GM23338 (cell line): ENCODE measurements at regions not wholly inside any gene's neighbourhood (a gene's known extent, or its start where the extent isn't known, plus 50 kb on each side); places are given as distances from the start of the nearest gene placed in this dataset.

Source experiments
- ATAC-seq: fragments of 200-7000 bp; cut with Tn5 transposase; 3 replicates; pipeline ENCODE4 v1.9.1; 2020
- DNase-seq: peaks from one replicate; pipeline ENCODE4 v3.0.0-alpha.2; 2015; ENCODE audit warnings: low spot score
- H2AFZ ChIP-seq: fragments of 200-600 bp; sonication (generic); 2 replicates; pipeline ENCODE4 v1.8.0; 2016; ENCODE audit warnings: antibody characterized with exemption, mild to moderate bottlenecking, moderate library complexity
- H3F3A ChIP-seq: fragments of 200-600 bp; sonication (generic); replicated peaks from 2 replicates; pipeline ENCODE4 v1.8.0; 2017; ENCODE audit warnings: antibody characterized with exemption, mixed run types, low read depth
- H3K27ac ChIP-seq: fragments of 200-600 bp; sonication (generic); 2 replicates; pipeline ENCODE4 v1.6.1; 2016; ENCODE audit warnings: low read depth
- H3K27me3 ChIP-seq: fragments of 200-600 bp; sonication (generic); 2 replicates; pipeline ENCODE4 v1.8.0; 2016; ENCODE audit warnings: mild to moderate bottlenecking, mixed run types, moderate library complexity; ENCODE audit not compliant: insufficient read depth
- H3K36me3 ChIP-seq: fragments of 200-600 bp; sonication (generic); 2 replicates; pipeline ENCODE4 v1.8.0; 2016; ENCODE audit warnings: mild to moderate bottlenecking; ENCODE audit not compliant: insufficient read depth
- H3K4me1 ChIP-seq: fragments of 200-600 bp; sonication (generic); 2 replicates; pipeline ENCODE4 v1.8.0; 2016; ENCODE audit warnings: mild to moderate bottlenecking, moderate library complexity; ENCODE audit not compliant: insufficient read depth
- H3K4me2 ChIP-seq: fragments of 200-600 bp; sonication (generic); 2 replicates; pipeline ENCODE4 v1.7.1; 2017; ENCODE audit warnings: mixed run types
- H3K4me3 ChIP-seq: fragments of 200-600 bp; sonication (generic); 2 replicates; pipeline ENCODE4 v1.6.1; 2016; ENCODE audit warnings: mixed run types
- H3K79me2 ChIP-seq: fragments of 200-600 bp; sonication (generic); replicated peaks from 2 replicates; pipeline ENCODE4 v1.8.0; 2017; ENCODE audit warnings: mild to moderate bottlenecking; ENCODE audit not compliant: insufficient read depth
- H3K9me2 ChIP-seq: fragments of 200-600 bp; sonication (generic); 2 replicates; pipeline ENCODE4 v1.8.0; 2017; ENCODE audit not compliant: insufficient read depth
- H4K20me1 ChIP-seq: fragments of 200-600 bp; sonication (generic); replicated peaks from 2 replicates; pipeline ENCODE4 v1.8.0; 2017; ENCODE audit warnings: mild to moderate bottlenecking; ENCODE audit not compliant: insufficient read depth
- H3K27ac Mint-ChIP-seq: 2 replicates; pipeline ENCODE4 v1.8.0; 2020; ENCODE audit warnings: inconsistent platforms, mild to moderate bottlenecking, moderate library complexity, mixed read lengths
- H3K27me3 Mint-ChIP-seq: 3 replicates; pipeline ENCODE4 v1.8.0; 2022; ENCODE audit warnings: low read depth, mild to moderate bottlenecking, moderate library complexity, mixed read lengths, inconsistent platforms; ENCODE audit not compliant: insufficient read depth, poor library complexity
- H3K36me3 Mint-ChIP-seq: 3 replicates; pipeline ENCODE4 v1.8.0; 2021; ENCODE audit warnings: low read depth, mild to moderate bottlenecking, inconsistent platforms, moderate library complexity, mixed read lengths
- H3K4me1 Mint-ChIP-seq: 3 replicates; pipeline ENCODE4 v1.8.0; 2020; ENCODE audit warnings: mild to moderate bottlenecking, inconsistent platforms, mixed read lengths
- H3K4me3 Mint-ChIP-seq: 3 replicates; pipeline ENCODE4 v1.8.0; 2021; ENCODE audit warnings: moderate library complexity, mild to moderate bottlenecking, inconsistent platforms, mixed read lengths
- H3K9me3 Mint-ChIP-seq: 3 replicates; pipeline ENCODE4 v1.8.0; 2020; ENCODE audit warnings: moderate library complexity, mild to moderate bottlenecking, inconsistent platforms, mixed read lengths
- CREB1 ChIP-seq: fragments of 250-450 bp; sonication (Bioruptor Pico); IDR thresholded peaks from 2 replicates; pipeline ENCODE4 v1.5.0; 2020; ENCODE audit warnings: low read depth, mild to moderate bottlenecking, moderate library complexity
- EZH2 ChIP-seq: fragments of 200-600 bp; sonication (generic); IDR thresholded peaks from one replicate; pipeline ENCODE4 v1.8.0; 2017; ENCODE audit warnings: antibody characterized with exemption, mild to moderate bottlenecking, low read depth; ENCODE audit not compliant: unreplicated experiment
- EZH2phosphoT487 ChIP-seq: fragments of 200-600 bp; sonication (generic); IDR thresholded peaks from one replicate; pipeline ENCODE4 v1.8.1; 2018; ENCODE audit warnings: antibody characterized with exemption; ENCODE audit not compliant: unreplicated experiment
- TF ChIP-seq, protein P1 (sequence below), 2 experiments: fragments of 200-600 bp in 1 of 2; sonication (generic) in 1 of 2; conservative IDR thresholded peaks; 2 replicates each; pipeline versions ENCODE4 v1.5.1 to v1.6.1; 2016 to 2017; ENCODE audit warnings: antibody characterized with exemption in 2 of 2, low read depth in 2 of 2, mild to moderate bottlenecking in 2 of 2, moderate library complexity in 1 of 2
- TF ChIP-seq, protein P2 (sequence below): IDR thresholded peaks from one replicate; pipeline ENCODE4 v1.6.1; 2018; ENCODE audit warnings: antibody characterized with exemption; ENCODE audit not compliant: unreplicated experiment
- TF ChIP-seq, protein P3 (sequence below): fragments of 250-450 bp; sonication (Bioruptor Pico); IDR thresholded peaks from 2 replicates; pipeline ENCODE4 v1.5.0; 2020; ENCODE audit warnings: mild to moderate bottlenecking, moderate library complexity
- TF ChIP-seq, protein P4 (sequence below): IDR thresholded peaks from 2 replicates; pipeline ENCODE4 v1.6.1; 2016; ENCODE audit warnings: antibody characterized with exemption

DNA sequence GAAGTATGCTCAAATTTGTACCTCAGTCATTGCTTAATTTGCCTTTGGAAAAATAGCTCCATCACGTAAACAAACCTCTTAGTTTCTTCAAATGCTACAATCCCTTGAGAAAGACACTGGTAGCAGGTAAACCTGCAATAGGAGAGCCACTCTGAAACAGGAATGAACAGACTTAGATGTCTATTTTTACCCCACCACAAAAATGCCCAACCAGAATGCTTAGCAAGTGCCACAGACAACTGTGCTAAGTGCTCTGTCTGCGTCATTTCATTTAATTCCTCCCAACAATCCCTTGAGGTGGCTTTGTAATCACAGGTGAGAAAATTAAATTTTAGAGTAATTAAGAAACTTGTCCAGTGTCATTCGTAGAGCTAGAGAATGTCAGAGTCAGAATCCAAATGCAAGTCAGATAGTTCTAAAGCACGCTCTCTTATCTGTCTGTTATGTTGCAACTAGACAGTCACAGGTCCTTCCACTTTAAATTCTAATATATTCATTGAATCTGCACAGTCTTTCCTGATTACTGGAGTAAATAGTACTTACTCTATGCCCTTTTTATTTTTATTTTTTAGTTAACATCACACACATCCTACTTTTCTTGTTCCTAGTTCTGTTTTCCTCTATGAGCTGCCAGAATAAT, 89.0 kb upstream of the GRIA4 start (continued):
- TF ChIP-seq, protein P1, sequence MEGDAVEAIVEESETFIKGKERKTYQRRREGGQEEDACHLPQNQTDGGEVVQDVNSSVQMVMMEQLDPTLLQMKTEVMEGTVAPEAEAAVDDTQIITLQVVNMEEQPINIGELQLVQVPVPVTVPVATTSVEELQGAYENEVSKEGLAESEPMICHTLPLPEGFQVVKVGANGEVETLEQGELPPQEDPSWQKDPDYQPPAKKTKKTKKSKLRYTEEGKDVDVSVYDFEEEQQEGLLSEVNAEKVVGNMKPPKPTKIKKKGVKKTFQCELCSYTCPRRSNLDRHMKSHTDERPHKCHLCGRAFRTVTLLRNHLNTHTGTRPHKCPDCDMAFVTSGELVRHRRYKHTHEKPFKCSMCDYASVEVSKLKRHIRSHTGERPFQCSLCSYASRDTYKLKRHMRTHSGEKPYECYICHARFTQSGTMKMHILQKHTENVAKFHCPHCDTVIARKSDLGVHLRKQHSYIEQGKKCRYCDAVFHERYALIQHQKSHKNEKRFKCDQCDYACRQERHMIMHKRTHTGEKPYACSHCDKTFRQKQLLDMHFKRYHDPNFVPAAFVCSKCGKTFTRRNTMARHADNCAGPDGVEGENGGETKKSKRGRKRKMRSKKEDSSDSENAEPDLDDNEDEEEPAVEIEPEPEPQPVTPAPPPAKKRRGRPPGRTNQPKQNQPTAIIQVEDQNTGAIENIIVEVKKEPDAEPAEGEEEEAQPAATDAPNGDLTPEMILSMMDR (conservative IDR thresholded peaks at IDR 0.05; ENCODE audit: low read depth in 2 of 2) = no peak
- no peak for TF ChIP-seq EZH2

DNA sequence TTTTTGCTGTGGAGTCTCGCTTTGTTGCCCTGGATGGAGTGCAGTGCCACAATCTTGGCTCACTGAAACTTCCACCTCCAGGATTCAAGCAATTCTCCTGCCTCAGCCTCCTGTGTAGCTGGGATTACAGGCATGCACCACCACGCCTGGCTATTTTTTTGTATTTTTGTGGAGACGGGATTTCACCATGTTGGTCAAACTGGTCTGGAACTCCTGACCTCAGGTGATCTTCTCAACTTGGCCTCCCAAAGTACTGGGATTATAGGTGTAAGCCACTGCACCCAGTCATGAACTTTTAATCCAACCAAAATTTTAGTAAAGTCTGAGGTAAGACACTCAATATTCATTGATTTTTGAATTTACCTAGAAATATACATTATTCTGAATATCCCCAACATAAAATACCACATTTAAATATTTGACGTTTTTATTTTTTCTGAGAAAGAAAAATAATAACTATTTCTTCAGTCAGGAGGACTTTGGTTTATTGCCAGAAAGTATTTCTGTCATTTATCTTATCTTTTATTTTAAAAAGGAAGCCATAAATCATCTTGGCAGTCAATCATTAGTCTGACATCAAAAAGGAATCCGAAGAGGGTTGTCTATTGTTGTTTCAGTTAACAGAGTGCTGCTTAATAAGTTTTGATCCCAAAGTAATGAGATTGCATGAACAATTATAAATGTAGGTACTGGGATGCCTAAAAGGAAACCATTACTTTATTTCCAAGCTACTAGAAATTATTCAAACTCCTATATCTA, 102.2 kb upstream of the GRIA4 start:
- H3K4me3 Mint-ChIP-seq = no peak overlapping the region
- TF ChIP-seq, protein P2, sequence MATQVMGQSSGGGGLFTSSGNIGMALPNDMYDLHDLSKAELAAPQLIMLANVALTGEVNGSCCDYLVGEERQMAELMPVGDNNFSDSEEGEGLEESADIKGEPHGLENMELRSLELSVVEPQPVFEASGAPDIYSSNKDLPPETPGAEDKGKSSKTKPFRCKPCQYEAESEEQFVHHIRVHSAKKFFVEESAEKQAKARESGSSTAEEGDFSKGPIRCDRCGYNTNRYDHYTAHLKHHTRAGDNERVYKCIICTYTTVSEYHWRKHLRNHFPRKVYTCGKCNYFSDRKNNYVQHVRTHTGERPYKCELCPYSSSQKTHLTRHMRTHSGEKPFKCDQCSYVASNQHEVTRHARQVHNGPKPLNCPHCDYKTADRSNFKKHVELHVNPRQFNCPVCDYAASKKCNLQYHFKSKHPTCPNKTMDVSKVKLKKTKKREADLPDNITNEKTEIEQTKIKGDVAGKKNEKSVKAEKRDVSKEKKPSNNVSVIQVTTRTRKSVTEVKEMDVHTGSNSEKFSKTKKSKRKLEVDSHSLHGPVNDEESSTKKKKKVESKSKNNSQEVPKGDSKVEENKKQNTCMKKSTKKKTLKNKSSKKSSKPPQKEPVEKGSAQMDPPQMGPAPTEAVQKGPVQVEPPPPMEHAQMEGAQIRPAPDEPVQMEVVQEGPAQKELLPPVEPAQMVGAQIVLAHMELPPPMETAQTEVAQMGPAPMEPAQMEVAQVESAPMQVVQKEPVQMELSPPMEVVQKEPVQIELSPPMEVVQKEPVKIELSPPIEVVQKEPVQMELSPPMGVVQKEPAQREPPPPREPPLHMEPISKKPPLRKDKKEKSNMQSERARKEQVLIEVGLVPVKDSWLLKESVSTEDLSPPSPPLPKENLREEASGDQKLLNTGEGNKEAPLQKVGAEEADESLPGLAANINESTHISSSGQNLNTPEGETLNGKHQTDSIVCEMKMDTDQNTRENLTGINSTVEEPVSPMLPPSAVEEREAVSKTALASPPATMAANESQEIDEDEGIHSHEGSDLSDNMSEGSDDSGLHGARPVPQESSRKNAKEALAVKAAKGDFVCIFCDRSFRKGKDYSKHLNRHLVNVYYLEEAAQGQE = no peak
- TF ChIP-seq, protein P3, sequence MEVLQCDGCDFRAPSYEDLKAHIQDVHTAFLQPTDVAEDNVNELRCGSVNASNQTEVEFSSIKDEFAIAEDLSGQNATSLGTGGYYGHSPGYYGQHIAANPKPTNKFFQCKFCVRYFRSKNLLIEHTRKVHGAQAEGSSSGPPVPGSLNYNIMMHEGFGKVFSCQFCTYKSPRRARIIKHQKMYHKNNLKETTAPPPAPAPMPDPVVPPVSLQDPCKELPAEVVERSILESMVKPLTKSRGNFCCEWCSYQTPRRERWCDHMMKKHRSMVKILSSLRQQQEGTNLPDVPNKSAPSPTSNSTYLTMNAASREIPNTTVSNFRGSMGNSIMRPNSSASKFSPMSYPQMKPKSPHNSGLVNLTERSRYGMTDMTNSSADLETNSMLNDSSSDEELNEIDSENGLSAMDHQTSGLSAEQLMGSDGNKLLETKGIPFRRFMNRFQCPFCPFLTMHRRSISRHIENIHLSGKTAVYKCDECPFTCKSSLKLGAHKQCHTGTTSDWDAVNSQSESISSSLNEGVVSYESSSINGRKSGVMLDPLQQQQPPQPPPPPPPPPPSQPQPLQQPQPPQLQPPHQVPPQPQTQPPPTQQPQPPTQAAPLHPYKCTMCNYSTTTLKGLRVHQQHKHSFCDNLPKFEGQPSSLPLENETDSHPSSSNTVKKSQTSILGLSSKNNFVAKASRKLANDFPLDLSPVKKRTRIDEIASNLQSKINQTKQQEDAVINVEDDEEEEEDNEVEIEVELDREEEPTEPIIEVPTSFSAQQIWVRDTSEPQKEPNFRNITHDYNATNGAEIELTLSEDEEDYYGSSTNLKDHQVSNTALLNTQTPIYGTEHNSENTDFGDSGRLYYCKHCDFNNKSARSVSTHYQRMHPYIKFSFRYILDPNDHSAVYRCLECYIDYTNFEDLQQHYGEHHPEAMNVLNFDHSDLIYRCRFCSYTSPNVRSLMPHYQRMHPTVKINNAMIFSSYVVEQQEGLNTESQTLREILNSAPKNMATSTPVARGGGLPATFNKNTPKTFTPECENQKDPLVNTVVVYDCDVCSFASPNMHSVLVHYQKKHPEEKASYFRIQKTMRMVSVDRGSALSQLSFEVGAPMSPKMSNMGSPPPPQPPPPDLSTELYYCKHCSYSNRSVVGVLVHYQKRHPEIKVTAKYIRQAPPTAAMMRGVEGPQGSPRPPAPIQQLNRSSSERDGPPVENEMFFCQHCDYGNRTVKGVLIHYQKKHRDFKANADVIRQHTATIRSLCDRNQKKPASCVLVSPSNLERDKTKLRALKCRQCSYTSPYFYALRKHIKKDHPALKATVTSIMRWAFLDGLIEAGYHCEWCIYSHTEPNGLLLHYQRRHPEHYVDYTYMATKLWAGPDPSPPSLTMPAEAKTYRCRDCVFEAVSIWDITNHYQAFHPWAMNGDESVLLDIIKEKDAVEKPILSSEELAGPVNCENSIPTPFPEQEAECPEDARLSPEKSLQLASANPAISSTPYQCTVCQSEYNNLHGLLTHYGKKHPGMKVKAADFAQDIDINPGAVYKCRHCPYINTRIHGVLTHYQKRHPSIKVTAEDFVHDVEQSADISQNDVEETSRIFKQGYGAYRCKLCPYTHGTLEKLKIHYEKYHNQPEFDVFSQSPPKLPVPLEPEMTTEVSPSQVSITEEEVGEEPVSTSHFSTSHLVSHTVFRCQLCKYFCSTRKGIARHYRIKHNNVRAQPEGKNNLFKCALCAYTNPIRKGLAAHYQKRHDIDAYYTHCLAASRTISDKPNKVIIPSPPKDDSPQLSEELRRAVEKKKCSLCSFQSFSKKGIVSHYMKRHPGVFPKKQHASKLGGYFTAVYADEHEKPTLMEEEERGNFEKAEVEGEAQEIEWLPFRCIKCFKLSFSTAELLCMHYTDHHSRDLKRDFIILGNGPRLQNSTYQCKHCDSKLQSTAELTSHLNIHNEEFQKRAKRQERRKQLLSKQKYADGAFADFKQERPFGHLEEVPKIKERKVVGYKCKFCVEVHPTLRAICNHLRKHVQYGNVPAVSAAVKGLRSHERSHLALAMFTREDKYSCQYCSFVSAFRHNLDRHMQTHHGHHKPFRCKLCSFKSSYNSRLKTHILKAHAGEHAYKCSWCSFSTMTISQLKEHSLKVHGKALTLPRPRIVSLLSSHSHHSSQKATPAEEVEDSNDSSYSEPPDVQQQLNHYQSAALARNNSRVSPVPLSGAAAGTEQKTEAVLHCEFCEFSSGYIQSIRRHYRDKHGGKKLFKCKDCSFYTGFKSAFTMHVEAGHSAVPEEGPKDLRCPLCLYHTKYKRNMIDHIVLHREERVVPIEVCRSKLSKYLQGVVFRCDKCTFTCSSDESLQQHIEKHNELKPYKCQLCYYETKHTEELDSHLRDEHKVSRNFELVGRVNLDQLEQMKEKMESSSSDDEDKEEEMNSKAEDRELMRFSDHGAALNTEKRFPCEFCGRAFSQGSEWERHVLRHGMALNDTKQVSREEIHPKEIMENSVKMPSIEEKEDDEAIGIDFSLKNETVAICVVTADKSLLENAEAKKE (CRISPR knock-in tag) = no peak
- TF ChIP-seq, protein P4, sequence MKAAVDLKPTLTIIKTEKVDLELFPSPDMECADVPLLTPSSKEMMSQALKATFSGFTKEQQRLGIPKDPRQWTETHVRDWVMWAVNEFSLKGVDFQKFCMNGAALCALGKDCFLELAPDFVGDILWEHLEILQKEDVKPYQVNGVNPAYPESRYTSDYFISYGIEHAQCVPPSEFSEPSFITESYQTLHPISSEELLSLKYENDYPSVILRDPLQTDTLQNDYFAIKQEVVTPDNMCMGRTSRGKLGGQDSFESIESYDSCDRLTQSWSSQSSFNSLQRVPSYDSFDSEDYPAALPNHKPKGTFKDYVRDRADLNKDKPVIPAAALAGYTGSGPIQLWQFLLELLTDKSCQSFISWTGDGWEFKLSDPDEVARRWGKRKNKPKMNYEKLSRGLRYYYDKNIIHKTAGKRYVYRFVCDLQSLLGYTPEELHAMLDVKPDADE = no peak
- TF ChIP-seq CREB1 = no peak
- no peak for TF ChIP-seq EZH2phosphoT487
- TF ChIP-seq, protein P1 (conservative IDR thresholded peaks at IDR 0.05; ENCODE audit: low read depth in 2 of 2) = no peak

More for the DNA sequence above, 102.2 kb upstream of the GRIA4 start:
- Histone ChIP-seq H3K9me2 (no peaks in the 10 kb centered on the region), H3K4me3 (no peak overlapping the region), H3K27me3 (no peaks in the 10 kb centered on the region), H4K20me1 (no peaks in the 10 kb centered on the region), H2AFZ (no peak overlapping the region), H3K36me3 (no peaks in the 10 kb centered on the region), H3F3A (no peaks in the 10 kb centered on the region), H3K4me1 (no peaks in the 10 kb centered on the region), H3K27ac (no peak overlapping the region), H3K4me2 (no peak overlapping the region), H3K79me2 (no peaks in the 10 kb centered on the region)
- DNase-seq = no peak
- Mint-ChIP-seq H3K4me1 (no peaks in the 10 kb centered on the region), H3K9me3 (no peaks in the 10 kb centered on the region), H3K27me3 (no peaks in the 10 kb centered on the region), H3K36me3 (no peaks in the 10 kb centered on the region), H3K27ac (no peak overlapping the region)
- no peak for ATAC-seq
